ENCODE measurements at regions not wholly inside any gene's neighbourhood (a gene's known extent, or its start where the extent isn't known, plus 50 kb on each side); places are given as distances from the start of the nearest gene placed in this dataset.

DNA sequence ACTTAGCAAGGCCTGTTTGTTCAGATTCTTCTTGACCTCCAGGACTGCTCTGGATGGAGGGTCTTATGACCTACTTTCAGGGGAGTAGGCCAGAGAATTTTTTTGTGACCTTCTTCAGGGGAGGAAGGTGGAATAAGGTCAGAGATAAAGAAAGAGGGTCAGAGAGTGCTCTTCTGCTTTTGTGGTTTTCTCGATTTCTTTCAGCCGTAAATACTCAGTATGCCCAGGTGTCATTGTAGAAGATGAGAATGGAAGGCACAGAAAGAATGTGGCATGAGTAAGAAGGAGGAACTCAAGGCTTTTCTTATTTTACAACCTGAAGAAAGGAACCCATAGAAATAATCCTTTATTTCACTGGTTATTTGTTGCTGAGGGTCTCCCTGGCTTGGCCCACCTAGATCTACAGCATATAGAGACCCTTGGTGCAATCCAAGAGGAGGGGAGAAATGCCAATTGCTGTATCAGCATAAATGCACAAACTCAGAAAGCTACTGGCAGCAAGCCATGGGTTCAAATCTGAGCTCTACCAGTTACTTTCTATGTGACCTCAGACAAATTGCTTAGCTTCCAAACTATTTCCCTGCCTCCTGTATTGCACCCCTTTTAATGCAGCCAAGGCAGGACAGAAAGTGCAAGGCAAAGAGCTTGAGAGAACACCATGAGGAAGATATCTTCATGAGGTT, 68.0 kb downstream of the OLIG3 start:
- Histone ChIP-seq H3K4me1 (no peaks in the 10 kb centered on the region), H3K9me3 (no peaks in the 10 kb centered on the region), H3K27me3 (no peaks in the 10 kb centered on the region), H3K27ac (no peak overlapping the region), H3K36me3 (no peaks in the 10 kb centered on the region), H3K4me3 (no peak overlapping the region)
- in situ Hi-C loops (cut with MboI; ENCODE audit: low pct_ligation_motif_present in 1 of 4, low pct_unique_long_range_greater_than_20kb in 1 of 4, low sequenced_read_pairs in 3 of 4): no loop called here
- WGBS, 2 donors (ENCODE audit: low coverage in 1 of 2): 65 to 83% methylated on average over 2 of the region's 2 CpGs
- intact Hi-C loops (cut with DNase I; ENCODE audit: low total_unique reads): no loop called here
- no peak for TF ChIP-seq POLR2AphosphoS5 (IDR thresholded peaks at IDR 0.05)
- no peak for TF ChIP-seq EP300 (IDR thresholded peaks at IDR 0.05; ENCODE audit: low read depth)
- no peak for TF ChIP-seq POLR2A (IDR thresholded peaks at IDR 0.05)
- TF ChIP-seq, protein P1, sequence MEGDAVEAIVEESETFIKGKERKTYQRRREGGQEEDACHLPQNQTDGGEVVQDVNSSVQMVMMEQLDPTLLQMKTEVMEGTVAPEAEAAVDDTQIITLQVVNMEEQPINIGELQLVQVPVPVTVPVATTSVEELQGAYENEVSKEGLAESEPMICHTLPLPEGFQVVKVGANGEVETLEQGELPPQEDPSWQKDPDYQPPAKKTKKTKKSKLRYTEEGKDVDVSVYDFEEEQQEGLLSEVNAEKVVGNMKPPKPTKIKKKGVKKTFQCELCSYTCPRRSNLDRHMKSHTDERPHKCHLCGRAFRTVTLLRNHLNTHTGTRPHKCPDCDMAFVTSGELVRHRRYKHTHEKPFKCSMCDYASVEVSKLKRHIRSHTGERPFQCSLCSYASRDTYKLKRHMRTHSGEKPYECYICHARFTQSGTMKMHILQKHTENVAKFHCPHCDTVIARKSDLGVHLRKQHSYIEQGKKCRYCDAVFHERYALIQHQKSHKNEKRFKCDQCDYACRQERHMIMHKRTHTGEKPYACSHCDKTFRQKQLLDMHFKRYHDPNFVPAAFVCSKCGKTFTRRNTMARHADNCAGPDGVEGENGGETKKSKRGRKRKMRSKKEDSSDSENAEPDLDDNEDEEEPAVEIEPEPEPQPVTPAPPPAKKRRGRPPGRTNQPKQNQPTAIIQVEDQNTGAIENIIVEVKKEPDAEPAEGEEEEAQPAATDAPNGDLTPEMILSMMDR (IDR thresholded peaks at IDR 0.05): no peak
- no peak for DNase-seq

GRCh38 chr6:137424251-137424650, 69.9 kb downstream of the OLIG3 start:
- H3K36me3 ChIP-seq: no peaks in the 10 kb centered on the region
- WGBS, 2 donors (ENCODE audit: low coverage in 1 of 2): 37 to 69% methylated on average over 3 of the region's 3 CpGs
- in situ Hi-C loops (cut with MboI; ENCODE audit: low pct_ligation_motif_present in 1 of 4, low pct_unique_long_range_greater_than_20kb in 1 of 4, low sequenced_read_pairs in 3 of 4): no loop called here
- H3K4me1 ChIP-seq: no peaks in the 10 kb centered on the region
- no peak overlapping the region for H3K4me3 ChIP-seq
- no peaks in the 10 kb centered on the region for H3K9me3 ChIP-seq
- H3K27ac ChIP-seq: no peak overlapping the region
- DNase-seq: no peak
- no peaks in the 10 kb centered on the region for H3K27me3 ChIP-seq
- no peak for TF ChIP-seq POLR2AphosphoS5 (IDR thresholded peaks at IDR 0.05)
- no peak for TF ChIP-seq EP300 (IDR thresholded peaks at IDR 0.05; ENCODE audit: low read depth)
- TF ChIP-seq, protein P1 (IDR thresholded peaks at IDR 0.05): no peak
- no peak for TF ChIP-seq POLR2A (IDR thresholded peaks at IDR 0.05)
- intact Hi-C loops (cut with DNase I; ENCODE audit: low total_unique reads): no loop called here

GRCh38 chr6:137423451-137424168, 70.6 kb downstream of the OLIG3 start:
- WGBS, 2 donors (ENCODE audit: low coverage in 1 of 2): 59 to 69% methylated on average over 3 of the region's 3 CpGs
- Histone ChIP-seq H3K27me3 (no peaks in the 10 kb centered on the region), H3K9me3 (no peaks in the 10 kb centered on the region), H3K4me1 (no peaks in the 10 kb centered on the region), H3K36me3 (no peaks in the 10 kb centered on the region), H3K4me3 (no peak overlapping the region), H3K27ac (no peak overlapping the region)
- intact Hi-C loops (cut with DNase I; ENCODE audit: low total_unique reads): no loop called here
- no peak for DNase-seq
- TF ChIP-seq POLR2A (IDR thresholded peaks at IDR 0.05) (no peak), EP300 (IDR thresholded peaks at IDR 0.05; ENCODE audit: low read depth) (no peak), POLR2AphosphoS5 (IDR thresholded peaks at IDR 0.05) (no peak)
- TF ChIP-seq, protein P1 (IDR thresholded peaks at IDR 0.05): no peak
- in situ Hi-C loops (cut with MboI; ENCODE audit: low pct_ligation_motif_present in 1 of 4, low pct_unique_long_range_greater_than_20kb in 1 of 4, low sequenced_read_pairs in 3 of 4): no loop called here

- H3K27me3 ChIP-seq: peaks cover 8% of the 10 kb centered on the region
- in situ Hi-C loops (cut with MboI; ENCODE audit: low pct_ligation_motif_present in 1 of 4, low pct_unique_long_range_greater_than_20kb in 1 of 4, low sequenced_read_pairs in 3 of 4) (no loop called here), intact Hi-C loops (cut with DNase I; ENCODE audit: low total_unique reads) (no loop called here)
- no peak overlapping the region for H3K4me3 ChIP-seq
- H3K36me3 ChIP-seq: no peaks in the 10 kb centered on the region
- 69 to 86% methylated on average over 2 of the region's 2 CpGs for WGBS, 2 donors (ENCODE audit: low coverage in 1 of 2)
- no peak for TF ChIP-seq POLR2A (IDR thresholded peaks at IDR 0.05)
- TF ChIP-seq POLR2AphosphoS5 (IDR thresholded peaks at IDR 0.05): no peak
- TF ChIP-seq, protein P1 (IDR thresholded peaks at IDR 0.05): no peak
- no peak for TF ChIP-seq EP300 (IDR thresholded peaks at IDR 0.05; ENCODE audit: low read depth)
- H3K9me3 ChIP-seq: no peaks in the 10 kb centered on the region
- no peak for DNase-seq
- H3K27ac ChIP-seq: no peak overlapping the region
- H3K4me1 ChIP-seq: peaks cover 0 to 7% (median 0%) of the 10 kb centered on the region in 4 donors
Measured at GRCh38 chr6:137417396-137417795, 76.8 kb downstream of the OLIG3 start.
